PC-9 (cell line): ENCODE measurements at regions not wholly inside any gene's neighbourhood (a gene's known extent, or its start where the extent isn't known, plus 50 kb on each side); places are given as distances from the start of the nearest gene placed in this dataset.

Experiments
- CTCF ChIP-seq: fragments of 200-600 bp; sonication (generic); conservative IDR thresholded peaks from 2 replicates; pipeline ENCODE4 v1.6.1; 2017; ENCODE audit warnings: mixed run types, antibody characterized with exemption, mild to moderate bottlenecking, moderate library complexity
- EZH2 ChIP-seq: fragments of 200-600 bp; sonication (generic); IDR thresholded peaks from 2 replicates; pipeline ENCODE4 v1.8.0; 2017; ENCODE audit warnings: antibody characterized with exemption, low read depth

- no peak for TF ChIP-seq CTCF
- TF ChIP-seq EZH2 = no peak
Measured at GRCh38 chr9:81826517-81826906, 101.7 kb upstream of the SPATA31D4 start.
